ENCODE measurements at regions not wholly inside any gene's neighbourhood (a gene's known extent, or its start where the extent isn't known, plus 50 kb on each side); places are given as distances from the start of the nearest gene placed in this dataset.
A peak's percentile ranks its signal among the peaks of the same experiment; 100 is the strongest.

DNA sequence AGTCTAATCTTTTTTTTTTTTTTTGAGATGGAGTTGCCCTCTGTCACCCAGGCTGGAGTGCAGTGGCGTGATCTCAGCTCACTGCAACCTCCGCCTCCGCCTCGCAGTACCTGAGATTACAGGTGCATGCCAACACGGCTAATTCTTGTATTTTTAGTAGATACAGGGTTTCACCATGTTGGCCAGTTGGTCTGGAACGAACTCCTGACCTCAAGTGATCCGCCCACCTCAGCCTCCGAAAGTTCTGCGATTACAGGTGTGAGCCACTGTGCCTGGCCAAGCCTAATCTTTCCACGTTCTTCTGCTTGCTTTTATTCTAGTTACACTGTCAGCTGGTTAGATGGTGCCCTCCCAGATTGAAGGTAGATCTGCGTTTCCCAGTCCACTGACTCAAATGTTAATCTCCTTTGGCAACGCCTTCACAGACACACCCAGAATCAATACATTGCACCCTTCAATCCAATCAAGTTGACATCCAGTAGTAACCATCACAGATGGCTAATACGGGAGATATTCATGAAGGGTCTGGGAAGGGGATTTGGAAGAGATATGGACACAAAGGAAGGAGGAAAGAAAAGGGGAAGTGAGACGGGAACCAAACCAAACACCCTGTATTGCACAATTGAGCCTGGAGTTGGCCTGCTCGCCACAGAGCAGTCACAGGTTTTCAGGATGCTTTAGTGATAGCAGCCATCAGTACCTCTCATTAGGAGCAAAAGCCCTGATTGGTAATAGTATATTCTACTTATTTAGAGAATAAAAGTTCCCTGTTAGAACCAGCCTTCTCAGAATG lies 229.8 kb downstream of the PIK3C3 start:
- DNase-seq (ENCODE audit: low read depth): no peak

GRCh38 chr18:42185486-42185885 lies 230.5 kb downstream of the PIK3C3 start:
- no peak for DNase-seq (ENCODE audit: low read depth)

GRCh38 chr18:42187611-42188380 lies 232.8 kb downstream of the PIK3C3 start:
- peak; percentile 32 for DNase-seq (ENCODE audit: low read depth)

DNA sequence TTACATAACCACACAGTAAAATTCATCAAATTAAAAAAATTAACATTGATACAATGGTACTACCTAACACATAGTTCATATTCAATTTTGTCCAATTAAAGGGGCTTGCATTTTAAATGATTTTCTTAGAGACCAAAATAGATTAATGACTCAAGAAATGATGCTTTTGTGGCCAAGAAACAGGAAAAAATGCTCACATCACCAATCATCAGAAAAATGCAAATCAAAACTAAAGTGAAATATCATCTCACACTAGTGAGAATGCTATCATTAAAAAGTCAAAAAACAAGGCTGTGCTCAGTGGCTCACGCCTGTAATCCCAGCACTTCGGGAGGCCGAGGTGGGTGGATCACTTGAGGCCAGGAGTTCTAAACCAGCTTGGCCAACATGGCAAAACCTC lies 235.6 kb downstream of the PIK3C3 start:
- no peak for DNase-seq (ENCODE audit: low read depth)

- DNase-seq (ENCODE audit: low read depth): peak; percentile 85
Measured at GRCh38 chr18:42192251-42193248, 237.5 kb downstream of the PIK3C3 start.

DNA sequence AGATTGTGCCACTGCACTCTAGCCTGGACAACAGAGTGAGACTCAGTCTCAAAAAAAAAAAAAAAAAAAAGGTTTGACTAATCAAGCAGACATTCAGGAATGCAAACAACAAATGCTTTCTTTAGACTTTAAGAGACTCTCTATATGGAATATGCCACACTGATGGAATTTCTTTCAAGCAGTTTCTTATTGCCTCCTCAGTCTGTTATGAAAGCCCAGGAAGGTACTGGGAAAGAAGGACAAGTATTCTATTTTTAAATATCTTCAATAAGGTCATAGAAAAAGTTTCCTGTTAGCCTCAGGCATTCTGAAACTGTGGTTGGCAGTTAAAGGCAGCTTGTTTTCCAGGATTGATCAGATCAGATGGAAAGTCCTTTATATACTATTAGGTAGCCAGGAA lies 241.6 kb downstream of the PIK3C3 start:
- DNase-seq (ENCODE audit: low read depth): no peak

DNA sequence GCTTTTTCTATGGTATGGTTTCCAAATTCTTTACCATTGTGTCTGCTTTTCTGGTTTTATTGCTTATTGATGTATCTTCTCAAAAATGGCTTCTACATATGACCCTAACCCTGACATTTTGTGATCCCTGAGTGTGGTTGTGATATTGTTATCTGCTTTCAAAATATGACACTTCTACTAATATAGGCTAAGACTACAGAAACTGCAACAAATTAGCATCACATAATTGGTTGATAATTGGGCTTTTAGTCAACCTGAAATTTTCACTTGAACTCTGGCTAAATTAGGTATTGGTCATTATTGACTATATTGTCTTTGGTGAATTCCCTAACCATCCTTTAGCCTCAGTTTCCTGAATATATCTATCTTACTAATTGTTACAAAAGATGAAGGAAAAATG lies 246.1 kb downstream of the PIK3C3 start:
- no peak for DNase-seq (ENCODE audit: low read depth)

- DNase-seq (ENCODE audit: low read depth): no peak
Measured at GRCh38 chr18:42211201-42211600, 256.2 kb downstream of the PIK3C3 start.

- DNase-seq (ENCODE audit: low read depth): no peak
Measured at GRCh38 chr18:42222557-42222956, 267.5 kb downstream of the PIK3C3 start.

DNA sequence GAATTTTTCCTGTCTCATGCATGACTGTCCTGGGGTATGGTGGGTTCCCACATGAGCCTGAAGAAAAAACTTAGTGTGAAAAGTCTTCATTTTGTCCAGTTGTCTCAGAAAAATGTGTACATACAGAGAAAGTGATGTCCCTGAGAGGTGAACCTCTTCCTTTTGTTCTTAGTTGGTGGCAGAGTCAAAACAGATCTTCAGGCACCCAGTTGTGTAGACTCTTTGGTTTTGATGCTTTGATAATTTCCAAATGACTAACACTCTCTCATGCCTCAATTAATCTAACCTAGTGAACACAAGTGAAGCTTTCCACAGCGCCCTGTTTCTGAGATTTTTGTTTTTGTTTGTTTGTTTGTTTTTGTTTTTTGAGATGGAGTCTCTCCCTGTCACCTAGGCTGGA lies 273.5 kb downstream of the PIK3C3 start:
- no peak for DNase-seq (ENCODE audit: low read depth)

DNA sequence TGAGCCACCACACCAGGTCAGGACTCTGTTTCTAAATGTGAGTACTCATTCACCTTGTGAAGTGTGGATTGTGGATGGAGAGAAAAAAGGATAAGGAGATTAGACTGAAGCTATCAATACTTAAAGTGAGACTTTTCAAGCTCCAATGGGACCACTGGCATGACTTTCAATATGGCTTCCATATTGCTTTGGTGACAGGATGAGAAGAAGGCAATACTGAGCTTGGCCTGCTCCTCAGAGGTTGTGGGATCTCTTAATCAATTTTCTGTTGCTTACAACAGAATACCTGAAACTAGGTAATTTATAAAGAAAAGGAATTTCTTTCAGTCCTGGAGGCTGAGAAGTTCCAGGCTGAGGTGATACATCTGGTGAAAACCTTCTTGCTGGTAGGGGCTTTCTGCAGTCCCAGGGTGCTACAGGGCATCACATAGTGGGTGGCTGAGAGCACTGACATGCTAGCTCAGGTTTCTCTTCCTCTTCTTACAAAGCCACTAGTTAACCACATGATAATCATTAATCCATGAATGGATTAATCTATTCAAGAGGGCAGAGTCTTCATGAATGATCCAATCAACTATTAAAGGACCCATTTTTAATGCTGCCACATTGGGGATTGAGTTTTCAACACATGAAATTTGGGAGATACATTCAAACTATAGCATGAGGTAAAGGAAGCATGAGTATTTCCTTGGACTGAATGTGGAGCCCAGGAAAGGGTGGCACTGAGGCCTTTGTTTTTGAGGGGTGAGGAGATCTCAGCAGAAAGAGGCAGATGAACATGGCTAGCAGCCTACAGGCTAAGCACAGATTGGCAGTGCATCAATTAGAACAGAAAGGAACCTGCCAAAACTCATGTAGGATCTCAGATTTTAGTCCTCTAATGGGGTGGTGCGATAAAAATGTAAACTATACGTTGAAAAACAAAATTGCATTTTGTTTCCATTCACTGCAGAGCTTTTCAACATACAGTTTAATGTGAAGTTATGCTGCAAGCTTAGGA lies 274.5 kb downstream of the PIK3C3 start:
- DNase-seq (ENCODE audit: low read depth): no peak

DNA sequence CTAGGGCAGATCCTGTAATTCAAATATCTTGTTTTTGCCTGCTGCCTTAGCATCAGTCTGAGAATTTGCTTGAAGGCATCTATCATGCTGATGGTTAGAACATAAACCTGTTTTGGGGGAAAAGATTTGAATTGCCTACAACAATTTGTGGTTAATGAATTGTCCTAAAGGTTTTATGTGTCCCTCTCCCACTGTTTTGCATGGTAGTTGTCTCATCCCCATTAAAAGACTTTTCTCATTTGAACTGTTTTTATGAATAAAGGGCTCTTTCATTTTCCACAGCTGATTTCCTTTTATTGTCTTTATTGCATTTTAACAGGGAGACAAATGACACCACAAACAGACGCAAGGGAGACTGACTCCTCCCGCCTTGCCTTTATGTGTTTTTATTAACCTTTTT lies 275.6 kb downstream of the PIK3C3 start:
- DNase-seq (ENCODE audit: low read depth): no peak

GRCh38 chr18:42231284-42231683 lies 276.2 kb downstream of the PIK3C3 start:
- no peak for DNase-seq (ENCODE audit: low read depth)

- no peak for DNase-seq (ENCODE audit: low read depth)
Measured at GRCh38 chr18:42231796-42232195, 276.8 kb downstream of the PIK3C3 start.

DNA sequence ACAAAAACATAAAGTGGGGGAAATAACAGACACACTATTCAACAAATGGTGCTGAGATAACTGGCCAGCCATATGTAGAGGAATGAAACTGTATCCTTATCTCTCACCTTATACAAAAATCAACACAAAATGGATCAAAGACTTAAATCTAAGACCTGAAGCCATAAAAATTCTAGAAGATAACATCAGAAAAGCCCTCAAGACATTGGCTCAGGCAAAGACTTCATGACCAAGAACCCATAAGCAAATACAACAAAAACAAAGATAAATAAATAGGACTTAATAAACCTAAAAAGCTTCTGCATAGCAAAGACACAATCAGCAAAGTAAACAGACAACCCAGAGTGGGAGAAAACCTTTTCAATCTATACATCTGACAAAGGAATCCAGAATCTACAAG lies 278.9 kb downstream of the PIK3C3 start:
- DNase-seq (ENCODE audit: low read depth): no peak

DNA sequence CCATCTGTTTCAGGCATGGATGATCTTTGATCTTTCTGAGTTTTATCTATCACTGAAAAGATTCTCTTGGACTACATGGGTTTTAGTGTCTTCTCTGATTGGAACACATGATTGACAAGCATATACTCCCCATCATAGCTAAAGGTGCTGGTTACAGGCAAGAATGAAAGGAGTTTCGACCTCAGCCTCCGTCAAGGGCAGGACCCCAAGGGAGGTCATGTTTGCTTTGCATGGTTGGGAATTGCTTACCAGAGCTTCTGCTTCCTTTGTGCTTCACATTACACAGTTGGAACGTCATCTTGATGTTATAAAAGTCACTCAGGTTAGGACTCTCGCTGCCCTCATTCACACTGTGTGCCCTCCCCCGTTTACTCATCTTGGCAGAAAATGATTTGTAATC lies 287.7 kb downstream of the PIK3C3 start:
- no peak for DNase-seq (ENCODE audit: low read depth)

DNA sequence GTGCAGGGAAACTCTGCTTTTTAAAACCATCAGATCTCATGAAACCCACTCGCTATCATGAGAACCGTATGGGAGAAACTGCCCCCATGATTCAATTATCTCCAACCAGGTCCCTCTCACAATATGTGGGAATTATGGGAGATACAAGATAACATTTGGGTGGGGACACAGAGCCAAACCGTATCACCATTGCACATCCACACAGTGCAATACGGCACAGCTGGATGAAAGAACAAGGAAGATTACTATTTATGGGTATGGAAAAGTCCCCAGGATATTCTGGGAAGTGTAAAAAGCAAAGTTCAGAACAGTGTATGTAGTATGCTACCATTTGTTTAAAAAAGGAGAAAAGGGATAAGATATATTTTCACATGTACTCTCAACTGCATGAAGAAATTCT lies 290.1 kb downstream of the PIK3C3 start:
- no peak for DNase-seq (ENCODE audit: low read depth)

- DNase-seq (ENCODE audit: low read depth): no peak
Measured at GRCh38 chr18:42255908-42256765, 301.1 kb downstream of the PIK3C3 start.

DNA sequence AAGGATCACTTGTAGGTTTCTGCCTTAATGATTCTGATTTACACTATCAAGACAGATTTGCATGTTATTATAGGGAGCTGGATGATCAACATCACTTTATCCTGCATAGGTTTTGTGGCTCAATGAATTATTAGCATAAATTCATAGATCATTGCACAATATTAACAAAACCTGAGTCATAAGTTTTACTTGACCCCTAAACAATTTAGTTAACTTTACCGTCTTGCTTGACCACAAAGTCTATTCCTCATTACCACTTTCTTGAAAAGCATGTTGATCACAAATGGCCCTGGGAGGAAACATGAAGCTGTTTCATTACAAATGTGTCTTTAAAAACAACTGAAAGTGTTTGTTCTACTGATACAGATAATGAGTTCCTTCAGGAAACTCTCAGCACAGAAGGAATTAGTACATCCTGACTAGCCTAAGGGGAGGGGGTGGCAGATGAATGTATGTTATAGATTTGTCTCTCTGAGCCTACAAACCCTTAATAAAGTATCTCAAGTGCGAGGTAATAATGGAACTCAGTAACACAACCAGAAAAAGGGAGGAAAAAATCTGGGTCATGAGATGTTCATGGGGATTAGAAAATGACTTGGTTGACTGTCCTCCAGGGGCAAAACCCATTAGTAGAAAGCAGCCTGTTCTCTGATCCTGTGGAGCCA lies 303.4 kb downstream of the PIK3C3 start:
- DNase-seq (ENCODE audit: low read depth): no peak
